Eye (tissue), 1 donor: ENCODE measurements at regions not wholly inside any gene's neighbourhood (a gene's known extent, or its start where the extent isn't known, plus 50 kb on each side); places are given as distances from the start of the nearest gene placed in this dataset.

Source experiments
- DNase-seq: peaks from one replicate; pipeline ENCODE4 v3.0.0-alpha.2; 2015

DNA sequence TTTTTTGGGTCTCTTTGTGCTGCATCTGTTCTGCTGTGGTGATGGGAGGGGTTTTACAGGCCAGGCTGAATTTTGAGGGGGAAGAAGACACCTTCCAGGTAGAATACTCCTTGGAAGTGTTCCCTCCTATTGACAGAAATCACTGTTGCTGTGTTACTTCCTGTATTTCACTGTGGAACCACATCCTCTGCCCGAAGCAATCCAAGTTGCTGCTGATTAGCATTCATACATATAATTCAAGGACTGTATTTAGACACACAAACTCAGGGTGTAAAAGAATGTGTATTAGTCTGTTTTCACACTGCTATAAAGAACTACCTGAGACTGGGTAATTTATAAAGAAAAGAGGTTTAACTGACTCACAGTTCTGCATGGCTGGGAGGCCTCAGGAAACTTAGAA, 50.6 kb upstream of the TMEM244 start:
- no peak for DNase-seq
